Ishikawa (cell line): ENCODE measurements at regions not wholly inside any gene's neighbourhood (a gene's known extent, or its start where the extent isn't known, plus 50 kb on each side); places are given as distances from the start of the nearest gene placed in this dataset.

Experiments used
- CEBPB ChIP-seq: IDR thresholded peaks from 2 replicates; pipeline ENCODE4 v1.6.1; 2012
- CREB1 ChIP-seq: IDR thresholded peaks from 2 replicates; pipeline ENCODE4 v1.6.1; 2012; ENCODE audit warnings: low read depth
- EGR1 ChIP-seq: IDR thresholded peaks from 2 replicates; pipeline ENCODE4 v1.6.1; 2012
- EP300 ChIP-seq: IDR thresholded peaks from 2 replicates; pipeline ENCODE4 v1.6.1; 2012; ENCODE audit warnings: borderline replicate concordance
- FOXM1 ChIP-seq: IDR thresholded peaks from 2 replicates; pipeline ENCODE4 v1.6.1; 2012; ENCODE audit warnings: low read depth, borderline replicate concordance
- MAX ChIP-seq: IDR thresholded peaks from 2 replicates; pipeline ENCODE4 v1.6.1; 2012
- NFIC ChIP-seq: IDR thresholded peaks from 2 replicates; pipeline ENCODE4 v1.6.1; 2012
- RAD21 ChIP-seq: IDR thresholded peaks from 2 replicates; pipeline ENCODE4 v1.6.1; 2012; ENCODE audit warnings: low read depth
- TAF1 ChIP-seq: IDR thresholded peaks from 2 replicates; pipeline ENCODE4 v1.6.1; 2012; ENCODE audit warnings: low read depth, mild to moderate bottlenecking
- TCF12 ChIP-seq: IDR thresholded peaks from 2 replicates; pipeline ENCODE4 v1.6.1; 2012; ENCODE audit warnings: low read depth
- TEAD4 ChIP-seq: IDR thresholded peaks from 2 replicates; pipeline ENCODE4 v1.6.1; 2012
- USF1 ChIP-seq: IDR thresholded peaks from 2 replicates; pipeline ENCODE4 v1.6.1; 2012
- ZBTB7A ChIP-seq: IDR thresholded peaks from 2 replicates; pipeline ENCODE4 v1.6.1; 2012; ENCODE audit warnings: low read depth
- TF ChIP-seq, protein P1 (sequence below): IDR thresholded peaks from 2 replicates; pipeline ENCODE4 v1.6.1; 2012; ENCODE audit warnings: low read depth, mild to moderate bottlenecking

DNA sequence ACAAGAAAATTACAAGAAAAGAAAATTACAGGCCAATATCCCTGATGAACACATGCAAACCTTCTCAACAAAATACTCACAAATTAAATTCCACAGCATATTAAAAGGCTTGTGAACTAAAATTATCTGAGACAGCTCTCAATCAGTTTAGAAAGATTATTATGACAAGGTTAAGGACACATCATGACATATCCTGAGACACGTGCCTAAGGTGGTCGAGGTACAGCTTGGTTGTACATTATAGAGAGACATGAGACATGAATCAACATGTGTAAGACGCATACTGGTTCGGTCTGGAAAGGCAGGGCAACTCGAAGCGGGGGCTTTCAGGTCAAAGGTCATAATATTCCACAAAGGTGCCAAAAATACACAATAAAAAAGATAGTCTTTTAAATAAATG is 598.3 kb upstream of the REG3G start:
- TF ChIP-seq MAX (no peak), NFIC (no peak), TCF12 (no peak), EP300 (no peak), EGR1 (no peak), RAD21 (no peak), CREB1 (no peak), FOXM1 (no peak), CEBPB (no peak), TAF1 (no peak), ZBTB7A (no peak), USF1 (no peak), TEAD4 (no peak)
- TF ChIP-seq, protein P1, sequence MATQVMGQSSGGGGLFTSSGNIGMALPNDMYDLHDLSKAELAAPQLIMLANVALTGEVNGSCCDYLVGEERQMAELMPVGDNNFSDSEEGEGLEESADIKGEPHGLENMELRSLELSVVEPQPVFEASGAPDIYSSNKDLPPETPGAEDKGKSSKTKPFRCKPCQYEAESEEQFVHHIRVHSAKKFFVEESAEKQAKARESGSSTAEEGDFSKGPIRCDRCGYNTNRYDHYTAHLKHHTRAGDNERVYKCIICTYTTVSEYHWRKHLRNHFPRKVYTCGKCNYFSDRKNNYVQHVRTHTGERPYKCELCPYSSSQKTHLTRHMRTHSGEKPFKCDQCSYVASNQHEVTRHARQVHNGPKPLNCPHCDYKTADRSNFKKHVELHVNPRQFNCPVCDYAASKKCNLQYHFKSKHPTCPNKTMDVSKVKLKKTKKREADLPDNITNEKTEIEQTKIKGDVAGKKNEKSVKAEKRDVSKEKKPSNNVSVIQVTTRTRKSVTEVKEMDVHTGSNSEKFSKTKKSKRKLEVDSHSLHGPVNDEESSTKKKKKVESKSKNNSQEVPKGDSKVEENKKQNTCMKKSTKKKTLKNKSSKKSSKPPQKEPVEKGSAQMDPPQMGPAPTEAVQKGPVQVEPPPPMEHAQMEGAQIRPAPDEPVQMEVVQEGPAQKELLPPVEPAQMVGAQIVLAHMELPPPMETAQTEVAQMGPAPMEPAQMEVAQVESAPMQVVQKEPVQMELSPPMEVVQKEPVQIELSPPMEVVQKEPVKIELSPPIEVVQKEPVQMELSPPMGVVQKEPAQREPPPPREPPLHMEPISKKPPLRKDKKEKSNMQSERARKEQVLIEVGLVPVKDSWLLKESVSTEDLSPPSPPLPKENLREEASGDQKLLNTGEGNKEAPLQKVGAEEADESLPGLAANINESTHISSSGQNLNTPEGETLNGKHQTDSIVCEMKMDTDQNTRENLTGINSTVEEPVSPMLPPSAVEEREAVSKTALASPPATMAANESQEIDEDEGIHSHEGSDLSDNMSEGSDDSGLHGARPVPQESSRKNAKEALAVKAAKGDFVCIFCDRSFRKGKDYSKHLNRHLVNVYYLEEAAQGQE, result no peak
